Mesendoderm (in vitro differentiated cells): ENCODE measurements at regions not wholly inside any gene's neighbourhood (a gene's known extent, or its start where the extent isn't known, plus 50 kb on each side); places are given as distances from the start of the nearest gene placed in this dataset.

Experiments used
- DNase-seq: peaks from one replicate; pipeline ENCODE4 v3.0.0; 2013
- H2AK5ac ChIP-seq: 2 replicates; pipeline ENCODE4 v1.6.1; 2013; ENCODE audit warnings: low read length, inconsistent platforms
- H2BK120ac ChIP-seq: 2 replicates; pipeline ENCODE4 v1.6.1; 2013; ENCODE audit warnings: low read depth, mild to moderate bottlenecking, low read length, moderate library complexity, mixed read lengths
- H2BK15ac ChIP-seq: replicated peaks from 2 replicates; pipeline ENCODE4 v1.6.1; 2013; ENCODE audit warnings: low read depth, mild to moderate bottlenecking, moderate library complexity
- H2BK5ac ChIP-seq: 2 replicates; pipeline ENCODE4 v1.6.1; 2013; ENCODE audit warnings: low read length, inconsistent platforms
- H3K18ac ChIP-seq: 2 replicates; pipeline ENCODE4 v1.6.1; 2013; ENCODE audit warnings: mild to moderate bottlenecking, low read length, mixed read lengths
- H3K23ac ChIP-seq: one replicate; pipeline ENCODE4 v1.6.1; 2013; ENCODE audit warnings: low read length
- H3K27ac ChIP-seq: 2 replicates; pipeline ENCODE4 v1.5.1; 2013; ENCODE audit warnings: low read depth, mild to moderate bottlenecking, inconsistent platforms, low read length, moderate library complexity
- H3K27me3 ChIP-seq: 2 replicates; pipeline ENCODE4 v1.6.1; 2013; ENCODE audit warnings: low read length, control low read depth, mild to moderate bottlenecking, inconsistent platforms; ENCODE audit not compliant: insufficient read depth, poor library complexity
- H3K36me3 ChIP-seq: 2 replicates; pipeline ENCODE4 v1.6.1; 2013; ENCODE audit warnings: low read length, inconsistent platforms; ENCODE audit not compliant: control insufficient read depth, insufficient read depth
- H3K4ac ChIP-seq: one replicate; pipeline ENCODE4 v1.6.1; 2013; ENCODE audit warnings: low read depth, mild to moderate bottlenecking, low read length, moderate library complexity
- H3K4me1 ChIP-seq: 2 replicates; pipeline ENCODE4 v1.6.1; 2013; ENCODE audit warnings: low read depth, low read length, inconsistent platforms; ENCODE audit not compliant: control insufficient read depth
- H3K4me2 ChIP-seq: 2 replicates; pipeline ENCODE4 v1.6.1; 2013; ENCODE audit warnings: low read length
- H3K4me3 ChIP-seq: 2 replicates; pipeline ENCODE4 v1.5.1; 2013; ENCODE audit warnings: mild to moderate bottlenecking, low read length
- H3K56ac ChIP-seq: one replicate; pipeline ENCODE4 v1.6.1; 2013; ENCODE audit warnings: low read length
- H3K79me1 ChIP-seq: 2 replicates; pipeline ENCODE4 v1.6.1; 2013; ENCODE audit warnings: low read length, inconsistent platforms
- H3K79me2 ChIP-seq: 2 replicates; pipeline ENCODE4 v1.6.1; 2013; ENCODE audit warnings: mild to moderate bottlenecking, low read length; ENCODE audit not compliant: control insufficient read depth, insufficient read depth
- H3K9ac ChIP-seq: 2 replicates; pipeline ENCODE4 v1.6.1; 2013; ENCODE audit warnings: low read length, inconsistent platforms
- H4K5ac ChIP-seq: one replicate; pipeline ENCODE4 v1.6.1; 2013; ENCODE audit warnings: low read length
- H4K8ac ChIP-seq: one replicate; pipeline ENCODE4 v1.6.1; 2013; ENCODE audit warnings: low read depth, mild to moderate bottlenecking, control low read depth, low read length, moderate library complexity
- WGBS: extraction: QIAGEN DNeasy Blood & Tissue Kit; methylation state at CpG from one replicate; pipeline ENCODE4 v1.1.7; 2013; ENCODE audit warnings: low lambda C conversion rate, missing lambda C conversion rate; ENCODE audit not compliant: insufficient coverage; ENCODE audit errors: extremely low coverage; 5-methylcytosine and 5-hydroxymethylcytosine counted together

DNA sequence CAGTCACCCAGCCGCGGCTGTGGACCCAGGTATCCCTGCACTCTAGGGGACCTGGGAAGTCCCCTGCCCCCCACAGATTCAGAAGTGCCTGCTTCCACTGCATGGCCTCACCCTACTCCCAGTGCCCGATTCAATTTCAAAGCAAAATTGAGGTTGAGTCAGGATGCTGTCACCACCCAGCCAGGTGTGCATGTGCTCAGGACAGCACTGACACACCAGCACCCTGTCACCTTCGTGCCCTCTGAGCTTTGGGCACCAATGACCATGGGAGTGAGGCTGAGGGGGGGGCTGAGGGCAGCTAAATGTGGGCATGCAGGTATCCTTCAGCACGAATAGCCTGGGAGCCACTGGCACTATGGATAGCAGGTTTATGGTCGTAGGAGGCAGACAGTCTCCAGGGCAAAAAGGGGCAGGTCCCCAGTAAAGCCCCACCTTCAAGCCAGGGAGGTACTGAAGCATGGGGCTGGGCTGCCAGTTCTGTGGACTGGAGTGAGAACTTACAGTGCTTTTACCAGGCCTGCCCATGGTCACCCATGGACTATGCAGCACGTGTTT, 1151.6 kb upstream of the CDH6 start:
- Histone ChIP-seq H3K4me1 (no peaks in the 10 kb centered on the region), H2AK5ac (no peak overlapping the region), H2BK5ac (no peak overlapping the region), H4K8ac (no peak overlapping the region), H3K4me3 (no peak overlapping the region), H3K4ac (no peak overlapping the region), H4K5ac (no peak overlapping the region), H3K4me2 (no peak overlapping the region), H3K9ac (no peak overlapping the region), H3K27ac (no peak overlapping the region), H3K56ac (no peak overlapping the region), H3K79me2 (no peaks in the 10 kb centered on the region), H3K79me1 (no peaks in the 10 kb centered on the region), H3K18ac (no peak overlapping the region), H3K36me3 (no peaks in the 10 kb centered on the region), H3K23ac (no peak overlapping the region), H3K27me3 (no peaks in the 10 kb centered on the region), H2BK120ac (no peak overlapping the region), H2BK15ac (no peak overlapping the region)
- no peak for DNase-seq
- WGBS = no CpG with 5 or more reads among the region's 7 CpGs

- Histone ChIP-seq H3K79me1 (no peaks in the 10 kb centered on the region), H3K56ac (no peak overlapping the region), H3K27ac (no peak overlapping the region), H3K9ac (no peak overlapping the region), H2BK120ac (no peak overlapping the region), H3K23ac (no peak overlapping the region), H3K36me3 (no peaks in the 10 kb centered on the region), H4K5ac (no peak overlapping the region), H4K8ac (no peak overlapping the region), H3K4me2 (no peak overlapping the region), H2BK5ac (no peak overlapping the region), H3K4me1 (no peaks in the 10 kb centered on the region), H3K4me3 (no peak overlapping the region), H2AK5ac (no peak overlapping the region), H3K18ac (no peak overlapping the region), H2BK15ac (no peak overlapping the region), H3K79me2 (no peaks in the 10 kb centered on the region), H3K27me3 (no peaks in the 10 kb centered on the region), H3K4ac (no peak overlapping the region)
- DNase-seq = no peak
- no CpG with 5 or more reads among the region's 3 CpGs for WGBS
Observed at GRCh38 chr5:30041291-30041690, 1152.2 kb upstream of the CDH6 start.

GRCh38 chr5:30040488-30041118, 1152.9 kb upstream of the CDH6 start:
- no peak overlapping the region for H3K9ac ChIP-seq
- no peak overlapping the region for H2BK15ac ChIP-seq
- H2BK120ac ChIP-seq = no peak overlapping the region
- H3K56ac ChIP-seq = no peak overlapping the region
- no peaks in the 10 kb centered on the region for H3K4me1 ChIP-seq
- no peaks in the 10 kb centered on the region for H3K27me3 ChIP-seq
- no peak overlapping the region for H3K23ac ChIP-seq
- peak; percentile 88 for DNase-seq
- H3K36me3 ChIP-seq = no peaks in the 10 kb centered on the region
- no peaks in the 10 kb centered on the region for H3K79me2 ChIP-seq
- no peak overlapping the region for H3K27ac ChIP-seq
- H3K79me1 ChIP-seq = no peaks in the 10 kb centered on the region
- no peak overlapping the region for H3K4me3 ChIP-seq
- no peak overlapping the region for H4K8ac ChIP-seq
- H3K4me2 ChIP-seq = no peak overlapping the region
- H4K5ac ChIP-seq = no peak overlapping the region
- H2BK5ac ChIP-seq = no peak overlapping the region
- H3K18ac ChIP-seq = no peak overlapping the region
- no peak overlapping the region for H3K4ac ChIP-seq
- WGBS = no CpG with 5 or more reads among the region's 6 CpGs
- no peak overlapping the region for H2AK5ac ChIP-seq

DNA sequence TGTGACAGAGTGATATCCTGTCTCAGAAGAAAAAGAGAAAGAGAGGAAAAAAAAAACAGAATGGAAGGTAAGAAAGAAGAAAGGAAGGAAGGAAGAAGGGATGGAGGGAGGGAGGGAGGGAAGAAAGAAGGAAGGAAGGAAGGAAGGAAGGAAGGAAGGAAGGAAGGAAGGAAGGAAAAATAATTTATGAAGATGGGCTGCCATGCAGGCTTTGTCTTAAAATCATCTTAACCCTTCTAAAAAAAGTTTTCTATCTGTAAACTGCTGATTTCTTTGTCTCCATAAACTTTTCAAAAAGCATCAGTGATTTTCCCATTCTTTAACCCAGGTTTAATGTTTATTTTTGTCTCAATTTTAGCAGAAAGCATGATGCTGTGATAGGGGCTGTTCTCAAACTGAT, 1154.1 kb upstream of the CDH6 start:
- no peak overlapping the region for H2AK5ac ChIP-seq
- no peak overlapping the region for H3K4me3 ChIP-seq
- H3K18ac ChIP-seq = no peak overlapping the region
- no peaks in the 10 kb centered on the region for H3K79me2 ChIP-seq
- H4K5ac ChIP-seq = no peak overlapping the region
- H3K4ac ChIP-seq = no peak overlapping the region
- no peaks in the 10 kb centered on the region for H3K4me1 ChIP-seq
- DNase-seq = no peak
- H4K8ac ChIP-seq = no peak overlapping the region
- H2BK120ac ChIP-seq = no peak overlapping the region
- H3K23ac ChIP-seq = no peak overlapping the region
- H3K9ac ChIP-seq = no peak overlapping the region
- no peak overlapping the region for H3K27ac ChIP-seq
- no peak overlapping the region for H2BK15ac ChIP-seq
- no peaks in the 10 kb centered on the region for H3K79me1 ChIP-seq
- no peak overlapping the region for H3K4me2 ChIP-seq
- H3K27me3 ChIP-seq = no peaks in the 10 kb centered on the region
- no peak overlapping the region for H3K56ac ChIP-seq
- H3K36me3 ChIP-seq = no peaks in the 10 kb centered on the region
- H2BK5ac ChIP-seq = no peak overlapping the region

DNA sequence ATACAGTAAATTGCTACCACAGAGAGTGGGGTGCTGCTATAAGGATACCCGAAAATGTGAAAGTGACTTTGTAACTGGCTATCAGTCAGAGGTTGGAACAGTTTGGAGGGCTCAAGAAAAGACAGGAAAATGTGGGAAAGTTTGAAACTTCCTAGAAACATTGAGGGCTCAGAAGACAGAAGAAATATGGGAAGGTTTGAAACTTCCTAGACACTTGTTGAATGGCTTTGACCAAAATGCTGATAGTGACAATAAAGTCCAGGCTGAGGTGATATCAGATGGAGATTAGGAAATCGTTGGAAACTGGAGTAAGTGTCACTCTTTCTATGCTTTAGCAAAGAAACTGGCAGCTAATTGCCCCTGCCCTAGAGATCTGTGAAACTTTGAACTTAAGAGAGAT, 1158.6 kb upstream of the CDH6 start:
- Histone ChIP-seq H3K27ac (no peak overlapping the region), H3K23ac (no peak overlapping the region), H3K79me1 (no peaks in the 10 kb centered on the region), H2BK15ac (no peak overlapping the region), H2BK120ac (no peak overlapping the region), H3K9ac (no peak overlapping the region), H3K4me1 (no peaks in the 10 kb centered on the region), H4K8ac (no peak overlapping the region), H2AK5ac (no peak overlapping the region), H3K27me3 (no peaks in the 10 kb centered on the region), H3K18ac (no peak overlapping the region), H4K5ac (no peak overlapping the region), H3K56ac (no peak overlapping the region), H3K4ac (no peak overlapping the region), H3K79me2 (no peaks in the 10 kb centered on the region), H3K4me3 (no peak overlapping the region), H3K36me3 (no peaks in the 10 kb centered on the region), H3K4me2 (no peak overlapping the region), H2BK5ac (no peak overlapping the region)
- DNase-seq = no peak
- no CpG with 5 or more reads among the region's 2 CpGs for WGBS

- no peak for DNase-seq
- no peak overlapping the region for H3K4ac ChIP-seq
- H3K36me3 ChIP-seq = no peaks in the 10 kb centered on the region
- H3K56ac ChIP-seq = no peak overlapping the region
- no peak overlapping the region for H4K8ac ChIP-seq
- H3K27ac ChIP-seq = no peak overlapping the region
- no CpG with 5 or more reads among the region's 2 CpGs for WGBS
- H2BK5ac ChIP-seq = no peak overlapping the region
- H3K23ac ChIP-seq = no peak overlapping the region
- H2BK120ac ChIP-seq = no peak overlapping the region
- no peak overlapping the region for H4K5ac ChIP-seq
- H3K27me3 ChIP-seq = no peaks in the 10 kb centered on the region
- H3K4me1 ChIP-seq = no peaks in the 10 kb centered on the region
- no peak overlapping the region for H2BK15ac ChIP-seq
- H3K79me2 ChIP-seq = no peaks in the 10 kb centered on the region
- H3K79me1 ChIP-seq = no peaks in the 10 kb centered on the region
- no peak overlapping the region for H2AK5ac ChIP-seq
- H3K4me3 ChIP-seq = no peak overlapping the region
- no peak overlapping the region for H3K18ac ChIP-seq
- H3K9ac ChIP-seq = no peak overlapping the region
- no peak overlapping the region for H3K4me2 ChIP-seq
Observed at GRCh38 chr5:30030101-30030500, 1163.4 kb upstream of the CDH6 start.
